ENCODE measurements at regions not wholly inside any gene's neighbourhood (a gene's known extent, or its start where the extent isn't known, plus 50 kb on each side); places are given as distances from the start of the nearest gene placed in this dataset.

GRCh38 chr15:89396723-89397652 lies 62.4 kb upstream of the POLG start:
- Histone ChIP-seq H4K20me1 (ENCODE audit: control insufficient read depth, extremely low read depth, insufficient read depth, low read length) (no peaks in the 10 kb centered on the region), H3K27ac (ENCODE audit: insufficient read depth, low read length) (no peak overlapping the region), H3K4me2 (ENCODE audit: extremely low read depth, insufficient read depth, low read length) (no peak overlapping the region), H3K79me2 (ENCODE audit: control insufficient read depth, insufficient read depth, low read length) (no peaks in the 10 kb centered on the region), H3K27me3 (ENCODE audit: control insufficient read depth, insufficient read depth, low read length) (peaks cover 33% of the 10 kb centered on the region), H3K4me3 (replicated peaks in 1 of 4; ENCODE audit: control extremely low read depth in 1 of 4, insufficient read depth in 1 of 4, low read depth in 3 of 4, low read length in 4 of 4) (no peak overlapping the region), H3K9ac (ENCODE audit: insufficient read depth, low read length) (no peak overlapping the region), H3K4me1 (ENCODE audit: control insufficient read depth, extremely low read depth, insufficient read depth, low read length) (no peaks in the 10 kb centered on the region), H2AFZ (ENCODE audit: low read length) (no peak overlapping the region), H3K9me3 (ENCODE audit: control insufficient read depth, insufficient read depth, low read depth, low read length) (no peaks in the 10 kb centered on the region), H3K36me3 (ENCODE audit: control insufficient read depth, insufficient read depth, low read length) (no peaks in the 10 kb centered on the region)
- TF ChIP-seq EZH2 (IDR thresholded peaks at IDR 0.05; ENCODE audit: low read length, missing control alignments) (no peak), CTCF (conservative IDR thresholded peaks at IDR 0.05 in 1 of 2, IDR thresholded peaks at IDR 0.05 in 1 of 2; ENCODE audit: low read depth in 1 of 2, low read length in 2 of 2) (no peak)
- no peak for DNase-seq (ENCODE audit: low read depth in 2 of 2)

- H3K36me3 ChIP-seq (ENCODE audit: control insufficient read depth, insufficient read depth, low read length): no peaks in the 10 kb centered on the region
- H2AFZ ChIP-seq (ENCODE audit: low read length): no peak overlapping the region
- no peaks in the 10 kb centered on the region for H3K4me1 ChIP-seq (ENCODE audit: control insufficient read depth, extremely low read depth, insufficient read depth, low read length)
- TF ChIP-seq CTCF (conservative IDR thresholded peaks at IDR 0.05 in 1 of 2, IDR thresholded peaks at IDR 0.05 in 1 of 2; ENCODE audit: low read depth in 1 of 2, low read length in 2 of 2) (no peak), EZH2 (IDR thresholded peaks at IDR 0.05; ENCODE audit: low read length, missing control alignments) (no peak)
- H3K9ac ChIP-seq (ENCODE audit: insufficient read depth, low read length): no peak overlapping the region
- H3K9me3 ChIP-seq (ENCODE audit: control insufficient read depth, insufficient read depth, low read depth, low read length): no peaks in the 10 kb centered on the region
- peaks cover 37% of the 10 kb centered on the region for H3K27me3 ChIP-seq (ENCODE audit: control insufficient read depth, insufficient read depth, low read length)
- no peak overlapping the region for H3K4me2 ChIP-seq (ENCODE audit: extremely low read depth, insufficient read depth, low read length)
- H3K79me2 ChIP-seq (ENCODE audit: control insufficient read depth, insufficient read depth, low read length): no peaks in the 10 kb centered on the region
- no peak overlapping the region for H3K4me3 ChIP-seq (replicated peaks in 1 of 4; ENCODE audit: control extremely low read depth in 1 of 4, insufficient read depth in 1 of 4, low read depth in 3 of 4, low read length in 4 of 4)
- DNase-seq (ENCODE audit: low read depth in 2 of 2): no peak
- H3K27ac ChIP-seq (ENCODE audit: insufficient read depth, low read length): no peak overlapping the region
- no peaks in the 10 kb centered on the region for H4K20me1 ChIP-seq (ENCODE audit: control insufficient read depth, extremely low read depth, insufficient read depth, low read length)
These were observed 61.4 kb upstream of the POLG start for GRCh38 chr15:89395996-89396395.

DNA sequence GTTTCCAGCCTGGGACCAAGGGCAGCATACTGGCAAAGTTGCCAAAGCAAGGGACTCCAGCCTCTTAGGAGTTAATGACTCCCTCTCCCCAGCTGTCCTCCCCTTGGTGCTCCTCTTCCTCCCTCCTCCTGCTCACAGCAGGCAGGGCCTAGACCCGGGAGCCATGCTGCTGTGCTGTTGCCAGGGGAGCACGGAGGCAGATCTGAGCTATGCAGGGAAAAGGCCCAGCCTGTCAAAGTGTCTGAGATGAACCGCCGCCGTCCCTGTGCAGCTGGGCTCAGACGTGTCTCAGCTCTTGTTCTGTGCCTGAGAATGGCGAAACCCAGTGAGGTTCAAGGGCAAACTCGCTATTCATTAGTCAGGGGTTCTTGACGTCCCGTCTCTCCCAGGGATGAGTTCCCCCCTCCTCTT lies 60.8 kb upstream of the POLG start:
- H3K36me3 ChIP-seq (ENCODE audit: control insufficient read depth, insufficient read depth, low read length): no peaks in the 10 kb centered on the region
- no peak overlapping the region for H3K4me3 ChIP-seq (replicated peaks in 1 of 4; ENCODE audit: control extremely low read depth in 1 of 4, insufficient read depth in 1 of 4, low read depth in 3 of 4, low read length in 4 of 4)
- no peaks in the 10 kb centered on the region for H3K9me3 ChIP-seq (ENCODE audit: control insufficient read depth, insufficient read depth, low read depth, low read length)
- no peaks in the 10 kb centered on the region for H4K20me1 ChIP-seq (ENCODE audit: control insufficient read depth, extremely low read depth, insufficient read depth, low read length)
- DNase-seq (ENCODE audit: low read depth in 2 of 2): no peak
- no peak overlapping the region for H3K4me2 ChIP-seq (ENCODE audit: extremely low read depth, insufficient read depth, low read length)
- H3K9ac ChIP-seq (ENCODE audit: insufficient read depth, low read length): no peak overlapping the region
- H2AFZ ChIP-seq (ENCODE audit: low read length): no peak overlapping the region
- H3K27ac ChIP-seq (ENCODE audit: insufficient read depth, low read length): no peak overlapping the region
- H3K4me1 ChIP-seq (ENCODE audit: control insufficient read depth, extremely low read depth, insufficient read depth, low read length): no peaks in the 10 kb centered on the region
- TF ChIP-seq EZH2 (IDR thresholded peaks at IDR 0.05; ENCODE audit: low read length, missing control alignments) (no peak), CTCF (conservative IDR thresholded peaks at IDR 0.05 in 1 of 2, IDR thresholded peaks at IDR 0.05 in 1 of 2; ENCODE audit: low read depth in 1 of 2, low read length in 2 of 2) (no peak)
- H3K27me3 ChIP-seq (ENCODE audit: control insufficient read depth, insufficient read depth, low read length): peaks cover 37% of the 10 kb centered on the region
- no peaks in the 10 kb centered on the region for H3K79me2 ChIP-seq (ENCODE audit: control insufficient read depth, insufficient read depth, low read length)
